ENCODE measurements at regions not wholly inside any gene's neighbourhood (a gene's known extent, or its start where the extent isn't known, plus 50 kb on each side); places are given as distances from the start of the nearest gene placed in this dataset.
"Not testable (repeated sequence)": the region's sequence is repeated elsewhere in the genome, so short reads cannot be mapped to it uniquely, and the experiment has no call there.

GRCh38 chr7:120190566-120190965 is 82.4 kb upstream of the KCND2 start:
- Histone ChIP-seq H3K4me1 (ENCODE audit: insufficient read depth, low read length) (no peaks in the 10 kb centered on the region), H3K27me3 (ENCODE audit: insufficient read depth, low read length) (no peaks in the 10 kb centered on the region), H3K4me2 (ENCODE audit: low read length) (no peak overlapping the region), H3K9me3 (ENCODE audit: insufficient read depth, low read depth, low read length) (no peaks in the 10 kb centered on the region), H3K9ac (ENCODE audit: low read length) (no peak overlapping the region), H3K79me2 (ENCODE audit: insufficient read depth, low read length) (no peaks in the 10 kb centered on the region), H3K4me3 (ENCODE audit: insufficient read depth, low read depth, low read length) (no peak overlapping the region), H4K20me1 (ENCODE audit: insufficient read depth, low read length) (no peaks in the 10 kb centered on the region), H2AFZ (ENCODE audit: low read depth, low read length) (no peak overlapping the region), H3K36me3 (ENCODE audit: insufficient read depth, low read length) (no peaks in the 10 kb centered on the region), H3K27ac (ENCODE audit: low read depth, low read length) (no peak overlapping the region)
- Mint-ChIP-seq H3K36me3 (ENCODE audit: low read depth, unreplicated experiment) (no peaks in the 10 kb centered on the region), H3K4me3 (ENCODE audit: unreplicated experiment) (no peak overlapping the region), H3K9me3 (ENCODE audit: unreplicated experiment) (no peaks in the 10 kb centered on the region), H3K27ac (ENCODE audit: unreplicated experiment) (no peak overlapping the region), H3K27me3 (ENCODE audit: low read depth, unreplicated experiment) (no peaks in the 10 kb centered on the region), H3K4me1 (ENCODE audit: low read depth, unreplicated experiment) (peaks cover 4% of the 10 kb centered on the region)
- FAIRE-seq (no peak), DNase-seq (ENCODE audit: low read depth) (no peak)
- TF ChIP-seq EZH2 (IDR thresholded peaks at IDR 0.05; ENCODE audit: insufficient read depth, low read length) (no peak), CTCF (IDR thresholded peaks at IDR 0.05; ENCODE audit: insufficient read depth, low read depth, low read length) (no peak)

- H3K36me3 Mint-ChIP-seq (ENCODE audit: low read depth, unreplicated experiment); H3K9ac ChIP-seq (ENCODE audit: low read length); H3K36me3 ChIP-seq (ENCODE audit: insufficient read depth, low read length); H3K79me2 ChIP-seq (ENCODE audit: insufficient read depth, low read length); H3K4me1 Mint-ChIP-seq (ENCODE audit: low read depth, unreplicated experiment); H3K9me3 ChIP-seq (ENCODE audit: insufficient read depth, low read depth, low read length); H3K4me3 ChIP-seq (ENCODE audit: insufficient read depth, low read depth, low read length); H3K27ac Mint-ChIP-seq (ENCODE audit: unreplicated experiment); H3K4me1 ChIP-seq (ENCODE audit: insufficient read depth, low read length); FAIRE-seq; H3K9me3 Mint-ChIP-seq (ENCODE audit: unreplicated experiment); H3K4me3 Mint-ChIP-seq (ENCODE audit: unreplicated experiment); H3K27me3 Mint-ChIP-seq (ENCODE audit: low read depth, unreplicated experiment); H2AFZ ChIP-seq (ENCODE audit: low read depth, low read length); H4K20me1 ChIP-seq (ENCODE audit: insufficient read depth, low read length); H3K4me2 ChIP-seq (ENCODE audit: low read length); H3K27me3 ChIP-seq (ENCODE audit: insufficient read depth, low read length); DNase-seq (ENCODE audit: low read depth); H3K27ac ChIP-seq (ENCODE audit: low read depth, low read length): not testable (repeated sequence)
Observed at GRCh38 chr7:120191423-120191822, 81.6 kb upstream of the KCND2 start.

GRCh38 chr7:120201290-120201689 is 71.7 kb upstream of the KCND2 start:
- Mint-ChIP-seq H3K36me3 (ENCODE audit: low read depth, unreplicated experiment) (no peaks in the 10 kb centered on the region), H3K9me3 (ENCODE audit: unreplicated experiment) (no peaks in the 10 kb centered on the region), H3K27ac (ENCODE audit: unreplicated experiment) (no peak overlapping the region), H3K4me3 (ENCODE audit: unreplicated experiment) (no peak overlapping the region), H3K27me3 (ENCODE audit: low read depth, unreplicated experiment) (no peaks in the 10 kb centered on the region), H3K4me1 (ENCODE audit: low read depth, unreplicated experiment) (no peaks in the 10 kb centered on the region)
- FAIRE-seq (no peak), DNase-seq (ENCODE audit: low read depth) (no peak)
- no peaks in the 10 kb centered on the region for H3K79me2 ChIP-seq (ENCODE audit: insufficient read depth, low read length)
- H3K27me3 ChIP-seq (ENCODE audit: insufficient read depth, low read length), result no peaks in the 10 kb centered on the region
- H2AFZ ChIP-seq (ENCODE audit: low read depth, low read length), result no peak overlapping the region
- H3K36me3 ChIP-seq (ENCODE audit: insufficient read depth, low read length), result no peaks in the 10 kb centered on the region
- H4K20me1 ChIP-seq (ENCODE audit: insufficient read depth, low read length), result no peaks in the 10 kb centered on the region
- no peaks in the 10 kb centered on the region for H3K9me3 ChIP-seq (ENCODE audit: insufficient read depth, low read depth, low read length)
- H3K9ac ChIP-seq (ENCODE audit: low read length), result no peak overlapping the region
- no peak overlapping the region for H3K4me3 ChIP-seq (ENCODE audit: insufficient read depth, low read depth, low read length)
- no peak overlapping the region for H3K27ac ChIP-seq (ENCODE audit: low read depth, low read length)
- no peaks in the 10 kb centered on the region for H3K4me1 ChIP-seq (ENCODE audit: insufficient read depth, low read length)
- TF ChIP-seq EZH2 (IDR thresholded peaks at IDR 0.05; ENCODE audit: insufficient read depth, low read length) (no peak), CTCF (IDR thresholded peaks at IDR 0.05; ENCODE audit: insufficient read depth, low read depth, low read length) (no peak)
- no peak overlapping the region for H3K4me2 ChIP-seq (ENCODE audit: low read length)

Measured in astrocyte (in vitro differentiated cells and primary cell).